Breast epithelium (tissue), 4 donors: ENCODE measurements at regions not wholly inside any gene's neighbourhood (a gene's known extent, or its start where the extent isn't known, plus 50 kb on each side); places are given as distances from the start of the nearest gene placed in this dataset.

Experiments
- DNase-seq, 2 donors: peaks; one replicate each; pipeline ENCODE4 v3.0.0-alpha.2; 2019; ENCODE audit warnings: low spot score in 2 of 2
- H3K27ac ChIP-seq, 2 donors: fragments of 200-600 bp; sonication (generic) in 1 of 2; one replicate each; pipeline ENCODE4 v1.5.1; 2016 to 2019; ENCODE audit warnings: mild to moderate bottlenecking in 1 of 2
- H3K27me3 ChIP-seq, 2 donors: fragments of 200-600 bp; sonication (generic) in 1 of 2; one replicate each; pipeline versions ENCODE4 v1.5.1 to v1.6.0; 2017 to 2019; ENCODE audit warnings: control low read depth in 1 of 2, mild to moderate bottlenecking in 1 of 2
- H3K36me3 ChIP-seq: fragments of 200-600 bp; one replicate; pipeline ENCODE4 v1.5.1; 2019
- H3K4me1 ChIP-seq, 2 donors: fragments of 200-600 bp; sonication (generic); one replicate each; pipeline ENCODE4 v1.5.1; 2016 to 2019; ENCODE audit warnings: control low read depth in 1 of 2
- H3K4me3 ChIP-seq, 3 donors: fragments of 200-600 bp; sonication (generic); 1 replicate in 2 of 3; 2 replicates in 1 of 3; pipeline ENCODE4 v1.5.1; 2016 to 2019; ENCODE audit warnings: mild to moderate bottlenecking in 3 of 3, moderate library complexity in 2 of 3
- H3K9me3 ChIP-seq, 2 donors: fragments of 200-600 bp; sonication (generic) in 1 of 2; one replicate each; pipeline ENCODE4 v1.5.1; 2016 to 2019; ENCODE audit warnings: control low read depth in 1 of 2
- POLR2A ChIP-seq: fragments of 450-650 bp; IDR thresholded peaks from one replicate; pipeline ENCODE4 v1.6.1; 2016; ENCODE audit warnings: antibody characterized with exemption, mild to moderate bottlenecking, moderate library complexity
- POLR2AphosphoS5 ChIP-seq, 3 donors: sonication (generic); formaldehyde crosslinking; IDR thresholded peaks; one replicate each; pipeline ENCODE4 v1.6.1; 2017; ENCODE audit warnings: antibody characterized with exemption in 3 of 3
- intact Hi-C: fragments of 100-400 bp; cut with DNase I; formaldehyde crosslinking; loops from one replicate; pipeline ENCODE4 v1.15.1; 2023; ENCODE audit warnings: low total_unique reads
- TF ChIP-seq, protein P1 (sequence below), 3 donors: fragments of 450-650 bp; IDR thresholded peaks; one replicate each; pipeline ENCODE4 v1.5.1; 2016 to 2017; ENCODE audit warnings: antibody characterized with exemption in 3 of 3, mild to moderate bottlenecking in 3 of 3, moderate library complexity in 3 of 3

DNA sequence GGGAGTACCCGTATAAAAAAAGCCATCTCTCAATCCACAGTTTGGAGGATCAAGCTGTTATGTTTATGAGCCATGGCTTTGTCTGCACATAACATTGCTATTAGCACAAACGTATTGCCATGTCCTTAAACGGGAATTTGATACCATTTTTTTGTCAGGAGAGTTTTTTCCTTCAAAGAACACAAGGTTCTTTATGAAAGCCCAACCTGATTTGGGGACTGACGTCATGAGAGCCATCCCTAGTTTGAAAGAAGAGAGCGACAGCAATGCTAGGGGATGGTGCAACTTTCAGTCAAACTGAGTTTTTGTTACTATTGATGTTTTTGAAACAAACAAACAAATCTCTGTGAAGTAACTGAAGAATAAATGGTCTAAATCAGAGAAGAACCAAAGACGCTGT is 376.6 kb downstream of the EIPR1 start:
- no peak overlapping the region for H3K27ac ChIP-seq
- peaks cover 0 to 14% of the 10 kb centered on the region in 2 donors for H3K27me3 ChIP-seq
- no peaks in the 10 kb centered on the region for H3K4me1 ChIP-seq
- intact Hi-C loops: no loop called here
- TF ChIP-seq POLR2A: no peak
- TF ChIP-seq, protein P1, sequence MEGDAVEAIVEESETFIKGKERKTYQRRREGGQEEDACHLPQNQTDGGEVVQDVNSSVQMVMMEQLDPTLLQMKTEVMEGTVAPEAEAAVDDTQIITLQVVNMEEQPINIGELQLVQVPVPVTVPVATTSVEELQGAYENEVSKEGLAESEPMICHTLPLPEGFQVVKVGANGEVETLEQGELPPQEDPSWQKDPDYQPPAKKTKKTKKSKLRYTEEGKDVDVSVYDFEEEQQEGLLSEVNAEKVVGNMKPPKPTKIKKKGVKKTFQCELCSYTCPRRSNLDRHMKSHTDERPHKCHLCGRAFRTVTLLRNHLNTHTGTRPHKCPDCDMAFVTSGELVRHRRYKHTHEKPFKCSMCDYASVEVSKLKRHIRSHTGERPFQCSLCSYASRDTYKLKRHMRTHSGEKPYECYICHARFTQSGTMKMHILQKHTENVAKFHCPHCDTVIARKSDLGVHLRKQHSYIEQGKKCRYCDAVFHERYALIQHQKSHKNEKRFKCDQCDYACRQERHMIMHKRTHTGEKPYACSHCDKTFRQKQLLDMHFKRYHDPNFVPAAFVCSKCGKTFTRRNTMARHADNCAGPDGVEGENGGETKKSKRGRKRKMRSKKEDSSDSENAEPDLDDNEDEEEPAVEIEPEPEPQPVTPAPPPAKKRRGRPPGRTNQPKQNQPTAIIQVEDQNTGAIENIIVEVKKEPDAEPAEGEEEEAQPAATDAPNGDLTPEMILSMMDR (IDR thresholded peaks at IDR 0.05): no peak
- no peak for TF ChIP-seq POLR2AphosphoS5 (IDR thresholded peaks at IDR 0.05)
- H3K9me3 ChIP-seq: no peaks in the 10 kb centered on the region
- no peak for DNase-seq
- H3K4me3 ChIP-seq: no peak overlapping the region
- H3K36me3 ChIP-seq: no peaks in the 10 kb centered on the region

DNA sequence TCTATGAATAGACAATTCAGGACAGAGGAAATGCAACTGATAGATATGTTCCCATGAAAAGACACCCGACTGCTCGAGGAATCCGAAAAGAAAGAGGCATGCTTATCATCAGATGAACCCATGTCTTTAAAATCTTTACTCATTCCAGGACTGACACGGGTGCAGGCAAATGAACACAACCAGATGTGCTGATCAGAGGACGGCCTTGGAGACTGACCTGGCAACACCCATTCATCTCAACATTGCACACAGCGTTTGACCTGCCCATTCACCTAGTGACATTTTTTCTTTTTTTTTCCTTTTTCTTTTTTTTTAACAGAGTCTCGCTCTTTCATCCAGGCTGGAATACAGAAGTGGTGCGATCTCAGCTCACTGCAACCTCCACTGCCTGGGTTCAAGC is 377.5 kb downstream of the EIPR1 start:
- peaks cover 0 to 7% of the 10 kb centered on the region in 2 donors for H3K27me3 ChIP-seq
- H3K4me1 ChIP-seq: no peaks in the 10 kb centered on the region
- no peak overlapping the region for H3K4me3 ChIP-seq
- H3K36me3 ChIP-seq: no peaks in the 10 kb centered on the region
- no peaks in the 10 kb centered on the region for H3K9me3 ChIP-seq
- no peak for DNase-seq
- TF ChIP-seq POLR2A (no peak), POLR2AphosphoS5 (IDR thresholded peaks at IDR 0.05) (no peak)
- TF ChIP-seq, protein P1 (IDR thresholded peaks at IDR 0.05): no peak
- intact Hi-C loops: no loop called here
- H3K27ac ChIP-seq: no peak overlapping the region

GRCh38 chr2:2998971-2999370 is 378.6 kb downstream of the EIPR1 start:
- no peaks in the 10 kb centered on the region for H3K9me3 ChIP-seq
- DNase-seq: no peak
- intact Hi-C loops: no loop called here
- H3K27ac ChIP-seq: no peak overlapping the region
- no peaks in the 10 kb centered on the region for H3K4me1 ChIP-seq
- no peaks in the 10 kb centered on the region for H3K27me3 ChIP-seq
- H3K4me3 ChIP-seq: no peak overlapping the region
- TF ChIP-seq POLR2AphosphoS5 (IDR thresholded peaks at IDR 0.05) (no peak), POLR2A (no peak)
- TF ChIP-seq, protein P1 (IDR thresholded peaks at IDR 0.05): no peak
- H3K36me3 ChIP-seq: no peaks in the 10 kb centered on the region

- Histone ChIP-seq H3K4me3 (no peak overlapping the region), H3K4me1 (no peaks in the 10 kb centered on the region), H3K9me3 (peaks cover 2 to 12% of the 10 kb centered on the region in 2 donors), H3K36me3 (no peaks in the 10 kb centered on the region), H3K27me3 (no peaks in the 10 kb centered on the region), H3K27ac (no peak overlapping the region)
- no peak for TF ChIP-seq POLR2A
- TF ChIP-seq, protein P1 (IDR thresholded peaks at IDR 0.05): no peak
- no peak for TF ChIP-seq POLR2AphosphoS5 (IDR thresholded peaks at IDR 0.05)
- intact Hi-C loops: no loop called here
- no peak for DNase-seq
Observed at GRCh38 chr2:2993172-2993692, 384.4 kb downstream of the EIPR1 start.

DNA sequence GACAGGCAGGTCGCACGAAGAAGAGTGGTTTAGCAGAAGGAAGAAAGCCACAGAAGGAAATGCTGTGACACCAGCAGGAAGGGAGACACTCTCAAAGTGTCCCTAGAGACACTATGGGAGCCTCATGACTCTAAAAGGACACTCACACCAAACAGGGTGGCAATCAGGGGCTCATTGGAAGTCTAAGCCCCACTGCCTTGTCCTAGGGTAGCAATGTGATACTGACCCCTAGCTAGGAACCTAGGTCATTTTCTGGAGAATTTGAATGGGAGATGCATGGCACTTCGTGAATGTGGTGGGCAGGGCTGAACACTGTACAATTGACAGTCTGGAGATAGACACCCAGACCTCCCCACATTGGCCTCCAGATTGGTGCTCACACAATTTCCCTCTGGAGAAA is 385.0 kb downstream of the EIPR1 start:
- Histone ChIP-seq H3K27me3 (no peaks in the 10 kb centered on the region), H3K27ac (no peak overlapping the region), H3K9me3 (peaks cover 4 to 18% of the 10 kb centered on the region in 2 donors), H3K4me1 (no peaks in the 10 kb centered on the region), H3K36me3 (no peaks in the 10 kb centered on the region), H3K4me3 (no peak overlapping the region)
- no peak for DNase-seq
- intact Hi-C loops: no loop called here
- TF ChIP-seq POLR2AphosphoS5 (IDR thresholded peaks at IDR 0.05): no peak
- TF ChIP-seq, protein P1 (IDR thresholded peaks at IDR 0.05): no peak
- no peak for TF ChIP-seq POLR2A
